ENCODE measurements at regions not wholly inside any gene's neighbourhood (a gene's known extent, or its start where the extent isn't known, plus 50 kb on each side); places are given as distances from the start of the nearest gene placed in this dataset.

- TF ChIP-seq, protein P1, sequence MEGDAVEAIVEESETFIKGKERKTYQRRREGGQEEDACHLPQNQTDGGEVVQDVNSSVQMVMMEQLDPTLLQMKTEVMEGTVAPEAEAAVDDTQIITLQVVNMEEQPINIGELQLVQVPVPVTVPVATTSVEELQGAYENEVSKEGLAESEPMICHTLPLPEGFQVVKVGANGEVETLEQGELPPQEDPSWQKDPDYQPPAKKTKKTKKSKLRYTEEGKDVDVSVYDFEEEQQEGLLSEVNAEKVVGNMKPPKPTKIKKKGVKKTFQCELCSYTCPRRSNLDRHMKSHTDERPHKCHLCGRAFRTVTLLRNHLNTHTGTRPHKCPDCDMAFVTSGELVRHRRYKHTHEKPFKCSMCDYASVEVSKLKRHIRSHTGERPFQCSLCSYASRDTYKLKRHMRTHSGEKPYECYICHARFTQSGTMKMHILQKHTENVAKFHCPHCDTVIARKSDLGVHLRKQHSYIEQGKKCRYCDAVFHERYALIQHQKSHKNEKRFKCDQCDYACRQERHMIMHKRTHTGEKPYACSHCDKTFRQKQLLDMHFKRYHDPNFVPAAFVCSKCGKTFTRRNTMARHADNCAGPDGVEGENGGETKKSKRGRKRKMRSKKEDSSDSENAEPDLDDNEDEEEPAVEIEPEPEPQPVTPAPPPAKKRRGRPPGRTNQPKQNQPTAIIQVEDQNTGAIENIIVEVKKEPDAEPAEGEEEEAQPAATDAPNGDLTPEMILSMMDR (conservative IDR thresholded peaks at IDR 0.05 in 1 of 2, IDR thresholded peaks at IDR 0.05 in 1 of 2; ENCODE audit: extremely low read depth in 1 of 2, insufficient read depth in 1 of 2, low read depth in 1 of 2, low read length in 2 of 2) = no peak
- TF ChIP-seq EZH2 (IDR thresholded peaks at IDR 0.05; ENCODE audit: borderline replicate concordance, low read length) = no peak
Measured at GRCh38 chr6:159512571-159512970, 180.5 kb downstream of the SOD2 start.
